Osteoblast (primary cell): ENCODE measurements at regions not wholly inside any gene's neighbourhood (a gene's known extent, or its start where the extent isn't known, plus 50 kb on each side); places are given as distances from the start of the nearest gene placed in this dataset.

Experiments
- DNase-seq: peaks from one replicate; pipeline ENCODE4 v3.0.0; 2011; ENCODE audit warnings: low spot score, mixed read lengths; ENCODE audit not compliant: insufficient read length; ENCODE audit errors: missing footprints
- H2AFZ ChIP-seq: 2 replicates; pipeline ENCODE4 v1.6.0; 2011; ENCODE audit warnings: mild to moderate bottlenecking, low read length
- H3K27ac ChIP-seq: 2 replicates; pipeline ENCODE4 v1.5.1; 2011; ENCODE audit warnings: mild to moderate bottlenecking, low read depth, low read length, moderate library complexity
- H3K27me3 ChIP-seq: 2 replicates; pipeline ENCODE4 v1.6.0; 2012; ENCODE audit warnings: mild to moderate bottlenecking, control low read depth, inconsistent platforms, low read length, moderate library complexity; ENCODE audit not compliant: insufficient read depth
- H3K36me3 ChIP-seq: 2 replicates; pipeline ENCODE4 v1.5.1; 2011; ENCODE audit warnings: mild to moderate bottlenecking, low read length, control low read depth, moderate library complexity; ENCODE audit not compliant: insufficient read depth
- H3K4me1 ChIP-seq: 2 replicates; pipeline ENCODE4 v1.5.1; 2011; ENCODE audit warnings: mild to moderate bottlenecking, low read length, control low read depth, moderate library complexity; ENCODE audit not compliant: insufficient read depth
- H3K4me2 ChIP-seq: 2 replicates; pipeline ENCODE4 v1.6.0; 2011; ENCODE audit warnings: mild to moderate bottlenecking, low read length; ENCODE audit not compliant: insufficient read depth
- H3K4me3 ChIP-seq: fragments of 200-600 bp; sonication (generic); 3 replicates; pipeline ENCODE4 v1.5.1; 2012; ENCODE audit warnings: mild to moderate bottlenecking, low read length, inconsistent platforms; ENCODE audit not compliant: insufficient read depth
- H3K79me2 ChIP-seq: 2 replicates; pipeline ENCODE4 v1.6.0; 2012; ENCODE audit warnings: mild to moderate bottlenecking, low read length, control low read depth, inconsistent platforms; ENCODE audit not compliant: insufficient read depth
- H3K9me3 ChIP-seq: 2 replicates; pipeline ENCODE4 v1.5.1; 2011; ENCODE audit warnings: low read depth, low read length, control low read depth
- H4K20me1 ChIP-seq: 2 replicates; pipeline ENCODE4 v1.6.0; 2012; ENCODE audit warnings: mild to moderate bottlenecking, low read length, control low read depth; ENCODE audit not compliant: insufficient read depth
- CTCF ChIP-seq: IDR thresholded peaks from 2 replicates; pipeline ENCODE4 v1.5.1; 2011; ENCODE audit warnings: mild to moderate bottlenecking, low read depth, low read length, moderate library complexity; ENCODE audit errors: extremely low read depth

GRCh38 chr12:19746471-19746870, 307.2 kb downstream of the AEBP2 start:
- no peak for TF ChIP-seq CTCF

GRCh38 chr12:19749906-19750574, 310.7 kb downstream of the AEBP2 start:
- no peak for DNase-seq
- no peaks in the 10 kb centered on the region for H3K36me3 ChIP-seq
- H3K4me2 ChIP-seq: no peak overlapping the region
- no peak overlapping the region for H3K4me3 ChIP-seq
- no peaks in the 10 kb centered on the region for H3K79me2 ChIP-seq
- H3K27me3 ChIP-seq: no peaks in the 10 kb centered on the region
- no peak for TF ChIP-seq CTCF
- no peaks in the 10 kb centered on the region for H4K20me1 ChIP-seq
- H3K9me3 ChIP-seq: no peaks in the 10 kb centered on the region
- H3K4me1 ChIP-seq: no peaks in the 10 kb centered on the region
- H2AFZ ChIP-seq: no peak overlapping the region
- no peak overlapping the region for H3K27ac ChIP-seq

More at GRCh38 chr12:19746471-19746870, 307.2 kb downstream of the AEBP2 start:
- Histone ChIP-seq H3K27ac (no peak overlapping the region), H2AFZ (no peak overlapping the region), H3K4me1 (no peaks in the 10 kb centered on the region), H3K4me3 (no peak overlapping the region), H3K9me3 (no peaks in the 10 kb centered on the region), H3K27me3 (no peaks in the 10 kb centered on the region), H3K4me2 (no peak overlapping the region), H3K36me3 (no peaks in the 10 kb centered on the region), H4K20me1 (no peaks in the 10 kb centered on the region), H3K79me2 (no peaks in the 10 kb centered on the region)
- DNase-seq: no peak

- Histone ChIP-seq H3K36me3 (no peaks in the 10 kb centered on the region), H3K9me3 (no peaks in the 10 kb centered on the region), H2AFZ (no peak overlapping the region), H4K20me1 (no peaks in the 10 kb centered on the region), H3K4me2 (no peak overlapping the region), H3K79me2 (no peaks in the 10 kb centered on the region), H3K4me3 (no peak overlapping the region), H3K4me1 (no peaks in the 10 kb centered on the region), H3K27ac (no peak overlapping the region), H3K27me3 (no peaks in the 10 kb centered on the region)
- no peak for DNase-seq
- TF ChIP-seq CTCF: no peak
Observed at GRCh38 chr12:19751078-19751477, 311.8 kb downstream of the AEBP2 start.

- H3K27ac ChIP-seq: no peak overlapping the region
- H3K4me3 ChIP-seq: no peak overlapping the region
- no peaks in the 10 kb centered on the region for H3K9me3 ChIP-seq
- no peak for TF ChIP-seq CTCF
- H3K4me2 ChIP-seq: no peak overlapping the region
- H2AFZ ChIP-seq: no peak overlapping the region
- H3K79me2 ChIP-seq: no peaks in the 10 kb centered on the region
- peaks cover 2% of the 10 kb centered on the region for H3K4me1 ChIP-seq
- no peaks in the 10 kb centered on the region for H4K20me1 ChIP-seq
- H3K36me3 ChIP-seq: no peaks in the 10 kb centered on the region
- DNase-seq: no peak
- H3K27me3 ChIP-seq: no peaks in the 10 kb centered on the region
Observed at GRCh38 chr12:19752712-19753111, 313.4 kb downstream of the AEBP2 start.
